Fibroblast of mammary gland (primary cell): ENCODE measurements at regions not wholly inside any gene's neighbourhood (a gene's known extent, or its start where the extent isn't known, plus 50 kb on each side); places are given as distances from the start of the nearest gene placed in this dataset.

Experiments
- DNase-seq: peaks from one replicate; pipeline ENCODE4 v3.0.0-alpha.2; 2010; ENCODE audit warnings: low read depth
- H3K4me3 ChIP-seq: 2 replicates; pipeline ENCODE4 v1.5.1; 2011; ENCODE audit warnings: low read depth, mild to moderate bottlenecking, low read length, moderate library complexity; ENCODE audit not compliant: control insufficient read depth
- CTCF ChIP-seq: conservative IDR thresholded peaks from 2 replicates; pipeline ENCODE4 v1.5.1; 2011; ENCODE audit warnings: low read depth, low read length, inconsistent platforms; ENCODE audit not compliant: control insufficient read depth, insufficient read depth

- no peak for TF ChIP-seq CTCF
- H3K4me3 ChIP-seq = no peak overlapping the region
- no peak for DNase-seq
Measured at GRCh38 chr1:238006779-238007178, 116.1 kb upstream of the ZP4 start.

GRCh38 chr1:238005116-238005515 is 114.4 kb upstream of the ZP4 start:
- no peak for DNase-seq
- TF ChIP-seq CTCF = no peak
- no peak overlapping the region for H3K4me3 ChIP-seq

GRCh38 chr1:238001818-238002217 is 111.1 kb upstream of the ZP4 start:
- no peak overlapping the region for H3K4me3 ChIP-seq
- DNase-seq = no peak
- no peak for TF ChIP-seq CTCF

GRCh38 chr1:237999426-238000052 is 108.8 kb upstream of the ZP4 start:
- no peak overlapping the region for H3K4me3 ChIP-seq
- no peak for DNase-seq
- no peak for TF ChIP-seq CTCF

GRCh38 chr1:237998581-237998980 is 107.9 kb upstream of the ZP4 start:
- H3K4me3 ChIP-seq = no peak overlapping the region
- no peak for DNase-seq
- no peak for TF ChIP-seq CTCF

GRCh38 chr1:237983496-237983895 is 92.8 kb upstream of the ZP4 start:
- H3K4me3 ChIP-seq = no peak overlapping the region
- TF ChIP-seq CTCF = no peak
- no peak for DNase-seq

GRCh38 chr1:237981223-237981622 is 90.5 kb upstream of the ZP4 start:
- H3K4me3 ChIP-seq = no peak overlapping the region
- DNase-seq = no peak
- TF ChIP-seq CTCF = no peak
